GM21360 (cell line): ENCODE measurements at regions not wholly inside any gene's neighbourhood (a gene's known extent, or its start where the extent isn't known, plus 50 kb on each side); places are given as distances from the start of the nearest gene placed in this dataset.

ENCODE experiments used
- ATAC-seq: cut with Tn5 transposase; IDR thresholded peaks from one replicate; pipeline ENCODE4 v1.9.1; 2021; ENCODE audit warnings: mild to moderate bottlenecking, moderate library complexity; ENCODE audit not compliant: unreplicated experiment

DNA sequence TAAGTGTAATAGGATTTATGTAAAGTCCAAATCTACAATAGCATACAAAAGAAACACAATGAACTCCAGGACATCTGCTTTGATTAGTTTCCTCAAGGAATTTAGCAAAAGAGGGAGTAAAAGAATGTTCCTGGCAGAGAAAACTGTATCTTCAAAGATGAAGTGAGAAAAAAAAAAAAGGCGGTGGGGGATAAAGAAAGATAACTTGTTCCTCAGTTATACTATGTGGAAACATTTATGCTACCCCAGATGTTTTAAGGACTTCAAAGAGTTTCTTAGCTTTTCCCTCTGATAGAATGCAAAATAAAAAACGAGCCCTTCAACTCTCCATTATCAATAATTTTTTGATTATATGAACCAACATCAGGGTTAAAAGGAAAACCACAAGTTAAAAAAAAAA, 908.9 kb upstream of the ADGRL2 start:
- no peak for ATAC-seq

DNA sequence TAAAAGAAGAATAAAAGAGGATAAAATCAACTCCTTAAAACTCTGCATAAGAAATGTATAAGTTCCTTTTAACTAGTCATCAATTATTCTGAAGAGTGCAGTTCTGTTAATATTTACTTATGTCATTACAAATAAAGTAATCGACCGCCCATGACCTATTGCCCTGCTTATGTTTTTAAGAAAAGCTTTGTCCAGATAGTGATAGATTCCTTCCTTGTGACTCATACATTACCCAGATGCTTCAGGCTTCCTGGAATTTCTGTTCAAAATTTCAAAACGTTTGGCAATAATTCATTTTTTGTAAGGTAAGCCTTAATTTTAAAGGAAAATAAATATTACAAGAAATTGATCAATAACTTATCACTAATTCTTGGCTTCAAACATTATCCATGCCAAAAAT, 918.2 kb upstream of the ADGRL2 start:
- no peak for ATAC-seq

DNA sequence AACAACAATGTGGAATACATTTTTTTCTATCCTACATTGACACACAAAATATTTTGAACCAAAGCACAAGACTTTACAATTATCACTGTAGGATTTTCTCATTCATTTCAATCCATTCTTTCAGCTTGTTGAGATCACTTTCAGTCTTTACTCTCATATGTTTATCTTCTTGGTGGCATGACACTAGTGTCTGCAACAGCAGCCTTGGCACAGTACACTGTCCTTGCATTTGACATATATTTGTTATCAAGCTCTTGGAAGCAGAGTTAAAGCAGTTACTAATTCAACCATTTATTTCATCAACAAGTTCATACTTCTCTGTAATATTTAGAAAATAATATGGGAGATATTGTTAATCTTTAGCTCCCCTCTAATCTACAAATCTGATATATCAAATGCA, 922.4 kb upstream of the ADGRL2 start:
- ATAC-seq = no peak

DNA sequence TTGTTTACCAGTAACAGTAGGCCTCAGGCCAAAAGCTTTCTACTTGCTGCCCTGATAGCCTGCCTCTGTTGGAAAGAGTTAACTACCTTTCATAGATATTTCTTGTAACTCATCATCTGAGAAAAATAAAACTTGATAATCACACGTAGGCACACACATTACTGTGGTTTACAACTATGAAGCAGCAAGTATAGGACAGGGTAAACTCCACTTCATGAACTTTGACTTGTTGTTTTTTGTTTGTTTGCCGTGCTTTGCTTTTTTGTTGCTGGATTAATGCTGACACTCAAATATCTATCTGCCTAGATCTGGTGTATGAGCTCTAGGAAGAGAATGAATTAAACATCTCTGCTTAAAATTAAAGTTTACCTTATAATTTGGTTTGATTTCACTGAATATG, 924.7 kb upstream of the ADGRL2 start:
- ATAC-seq = no peak

DNA sequence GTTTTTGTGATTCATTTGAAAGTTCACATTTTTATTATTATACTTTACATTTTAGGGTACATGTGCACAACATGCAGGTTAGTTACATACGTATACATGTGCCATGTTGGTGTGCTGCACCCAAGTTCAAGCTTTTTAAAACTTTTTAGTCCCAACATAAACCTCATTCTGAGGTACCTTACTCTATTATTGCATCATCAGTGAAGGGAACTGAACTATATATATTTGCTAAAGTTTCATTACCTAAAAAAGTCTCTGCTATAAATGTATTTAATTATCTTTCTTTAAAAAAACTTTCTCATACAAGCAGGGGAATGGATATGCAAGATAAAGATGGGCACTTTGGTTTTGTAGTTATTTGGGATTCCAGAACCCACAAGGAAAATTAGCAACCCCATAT, 931.4 kb upstream of the ADGRL2 start:
- ATAC-seq = no peak

DNA sequence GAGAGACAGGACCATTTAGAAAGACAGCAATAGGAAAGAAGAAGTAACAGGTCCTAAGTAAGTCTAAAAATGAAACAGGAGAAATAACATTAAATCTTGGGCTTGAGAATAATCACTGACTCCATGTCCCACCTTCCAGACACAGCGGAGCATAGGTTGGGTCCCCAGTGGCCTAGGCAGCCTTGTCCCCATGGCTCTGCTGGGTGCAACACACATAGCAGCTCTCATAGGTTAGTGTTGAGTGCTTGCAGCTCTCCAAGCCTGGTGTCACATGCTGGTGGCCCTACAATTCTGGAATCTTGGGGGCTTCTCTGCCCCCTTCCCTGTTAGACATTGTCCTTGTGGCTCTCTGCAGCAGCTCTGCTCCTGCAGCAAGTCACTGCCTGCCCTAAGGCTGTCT, 952.8 kb upstream of the ADGRL2 start:
- ATAC-seq = no peak

DNA sequence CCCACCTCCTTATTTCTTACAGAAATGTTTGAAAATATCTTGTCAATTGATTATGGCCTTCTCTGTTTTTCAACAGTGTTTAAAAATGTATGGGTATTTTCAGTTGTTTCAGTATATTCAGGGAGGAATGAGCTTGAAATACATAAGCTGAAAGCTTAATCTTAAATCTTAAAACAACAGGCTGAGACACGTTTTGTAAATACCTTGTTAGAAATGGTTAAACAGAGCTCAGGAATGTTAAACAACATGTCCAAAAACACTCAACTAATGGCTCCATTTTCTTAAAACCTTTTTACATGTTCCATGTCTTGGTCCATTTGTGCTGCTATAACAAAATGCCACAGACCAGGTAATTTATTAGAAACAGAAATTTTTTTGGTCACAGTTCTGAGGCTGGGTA, 953.8 kb upstream of the ADGRL2 start:
- no peak for ATAC-seq

DNA sequence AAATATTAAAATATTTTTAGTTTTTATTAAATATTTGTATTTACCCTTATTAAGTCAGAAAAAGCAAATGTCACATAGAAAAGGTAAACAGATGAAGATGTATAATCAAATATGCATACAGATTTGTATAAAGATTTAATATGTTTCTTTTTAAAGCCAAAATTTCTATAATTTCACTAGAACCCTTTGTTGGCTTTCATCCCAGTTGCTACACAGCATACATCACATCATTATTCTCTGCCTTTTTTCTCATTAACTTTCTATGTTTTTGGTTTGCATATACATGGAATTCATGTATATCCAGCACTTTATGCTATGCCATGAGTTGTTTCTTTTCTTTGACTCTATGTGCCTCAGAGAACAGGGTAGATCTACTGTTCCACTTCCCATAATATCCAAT, 957.9 kb upstream of the ADGRL2 start:
- ATAC-seq = no peak

DNA sequence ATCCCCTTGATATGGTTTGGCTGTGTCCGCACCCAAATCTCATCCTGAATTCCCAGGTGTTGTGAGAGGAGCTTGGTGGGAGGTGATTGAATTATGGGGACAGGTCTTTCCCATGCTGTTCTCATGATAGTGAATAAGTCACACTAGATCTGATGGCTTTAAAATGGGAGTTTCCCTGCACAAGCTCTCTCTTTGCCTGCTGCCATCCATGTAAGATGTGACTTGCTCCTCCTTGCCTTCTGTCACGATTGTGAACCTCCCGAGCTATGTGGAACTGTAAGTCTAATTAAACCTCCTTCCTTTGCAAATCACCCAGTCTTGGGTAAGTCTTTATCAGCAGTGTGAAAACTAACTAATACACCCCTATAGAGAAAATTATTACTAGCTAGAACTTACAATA, 959.5 kb upstream of the ADGRL2 start:
- ATAC-seq = no peak

DNA sequence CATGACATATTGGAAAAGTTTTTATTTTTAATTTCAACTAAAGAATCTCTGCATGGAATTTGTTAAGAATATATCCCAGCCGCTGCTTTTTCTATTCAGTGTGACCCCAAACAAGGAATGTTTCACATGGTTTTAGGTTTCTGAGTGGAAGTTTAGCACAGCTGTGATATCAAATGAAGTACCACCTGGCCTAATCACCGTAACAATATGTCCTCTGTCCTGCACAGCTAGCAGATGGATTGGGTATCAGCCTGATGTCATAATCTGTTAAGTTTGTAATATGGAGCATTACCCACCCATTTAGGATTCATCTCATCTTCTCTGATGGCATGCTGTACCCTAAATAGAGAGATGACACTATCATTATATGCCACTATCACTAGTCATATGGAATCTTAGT, 963.7 kb upstream of the ADGRL2 start:
- no peak for ATAC-seq

DNA sequence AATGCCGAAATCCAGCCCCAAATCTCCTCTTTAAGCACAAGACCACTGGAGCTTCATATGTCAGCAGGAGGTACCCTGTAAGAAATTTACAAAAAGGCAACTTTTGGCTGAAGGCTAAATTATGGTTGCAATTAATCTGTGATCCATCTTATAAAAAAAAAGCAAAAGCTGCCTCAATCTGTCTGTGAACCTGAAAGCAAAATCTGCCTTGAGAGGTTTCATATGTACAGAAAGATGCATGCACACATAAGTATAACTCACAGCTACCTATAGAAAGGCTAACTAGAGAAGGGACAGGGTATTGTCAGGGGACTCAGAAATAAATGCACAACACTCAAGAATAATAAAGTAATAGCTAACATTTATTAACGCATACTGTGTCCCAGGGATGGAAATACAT, 964.2 kb upstream of the ADGRL2 start:
- no peak for ATAC-seq

DNA sequence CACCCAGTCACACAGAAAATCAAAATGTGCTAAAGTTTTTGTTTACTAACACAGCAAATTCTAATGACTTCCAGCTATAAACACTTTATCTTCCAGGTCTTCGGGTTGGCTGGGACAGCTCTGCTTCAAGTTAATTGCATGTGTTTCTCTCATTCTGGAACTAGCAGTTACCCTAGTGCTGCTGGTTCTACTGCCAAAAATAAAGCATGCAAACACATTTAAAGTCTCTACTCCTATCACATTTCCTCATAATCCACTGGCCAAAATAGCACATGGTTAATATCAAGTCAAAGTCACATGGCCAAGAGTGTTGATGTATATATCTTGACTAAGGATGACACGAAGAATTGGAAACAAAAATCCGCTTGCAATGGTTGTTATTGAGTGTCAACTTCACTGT, 973.1 kb upstream of the ADGRL2 start:
- ATAC-seq = no peak

DNA sequence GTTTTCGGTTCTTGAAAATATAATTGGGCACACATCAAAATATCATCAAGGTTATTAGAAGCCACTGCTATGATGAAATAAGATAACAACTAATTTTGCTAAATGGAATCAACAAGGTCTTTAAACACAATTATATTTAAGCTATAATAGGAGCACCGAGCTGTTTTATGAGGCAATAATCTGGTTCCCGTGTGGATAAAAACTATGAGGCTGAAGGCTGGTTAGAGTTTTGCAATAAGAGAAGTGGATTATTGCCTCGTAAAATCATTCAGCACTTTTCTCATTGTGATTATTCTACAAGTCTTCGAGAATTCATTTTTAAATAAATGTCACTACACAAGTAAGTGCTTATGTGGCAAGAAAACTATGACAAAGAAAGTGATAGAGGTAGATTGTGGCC, 975.7 kb upstream of the ADGRL2 start:
- no peak for ATAC-seq

DNA sequence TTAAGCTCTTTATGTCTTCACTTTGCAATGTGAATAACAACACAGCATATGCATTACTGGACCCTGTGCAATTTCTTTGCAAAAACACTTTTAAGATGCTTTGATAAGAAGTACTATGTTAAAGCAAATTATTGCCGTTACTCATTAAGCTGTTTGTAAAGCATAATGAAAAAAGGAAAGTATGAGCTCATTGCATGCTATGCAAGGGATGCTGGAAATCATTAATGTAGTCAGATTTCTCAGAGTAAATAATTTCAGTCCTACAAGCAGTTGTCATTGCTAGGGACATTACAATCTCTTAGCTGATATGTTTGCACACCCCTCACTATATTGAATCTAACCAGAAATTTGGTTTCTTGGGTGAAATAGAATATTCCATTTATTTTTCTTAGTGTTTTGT, 982.5 kb upstream of the ADGRL2 start:
- no peak for ATAC-seq

DNA sequence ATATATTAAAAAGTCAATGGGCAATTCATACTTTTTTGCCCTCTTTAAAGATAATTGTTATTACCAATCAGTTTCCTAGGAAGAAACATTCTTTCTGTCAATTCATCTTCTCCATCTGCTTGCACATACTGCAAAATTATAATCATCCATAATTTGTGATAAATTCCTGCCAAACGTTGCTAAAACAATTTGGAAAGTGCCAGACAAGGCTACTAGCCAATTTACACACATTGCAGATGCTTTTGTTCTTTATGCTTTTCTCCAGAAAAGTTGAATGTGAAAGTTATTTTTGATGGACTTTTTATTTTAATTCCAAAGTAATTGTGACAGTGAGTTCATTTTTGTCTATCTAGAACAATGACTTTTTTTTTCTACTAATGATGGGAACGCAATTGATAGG, 992.8 kb upstream of the ADGRL2 start:
- no peak for ATAC-seq

DNA sequence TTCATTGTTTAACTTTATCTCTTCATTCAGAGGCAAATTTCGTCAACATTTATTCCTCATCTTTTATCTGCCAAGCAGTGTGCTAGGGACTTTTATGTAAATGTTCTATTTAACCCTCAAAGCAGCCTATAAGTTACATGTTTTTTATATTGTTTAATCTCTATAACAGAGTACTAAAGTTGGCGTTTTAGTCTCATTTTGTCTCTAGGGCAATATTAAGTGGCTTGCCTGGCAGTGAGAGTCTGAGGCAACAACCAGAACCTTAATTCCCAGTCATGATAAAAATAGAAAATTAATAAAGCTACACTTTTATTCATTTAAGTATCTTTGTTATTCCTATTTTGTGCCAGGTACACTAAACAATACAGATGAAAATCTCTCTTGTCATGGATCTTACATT, 994.3 kb upstream of the ADGRL2 start:
- ATAC-seq = no peak

DNA sequence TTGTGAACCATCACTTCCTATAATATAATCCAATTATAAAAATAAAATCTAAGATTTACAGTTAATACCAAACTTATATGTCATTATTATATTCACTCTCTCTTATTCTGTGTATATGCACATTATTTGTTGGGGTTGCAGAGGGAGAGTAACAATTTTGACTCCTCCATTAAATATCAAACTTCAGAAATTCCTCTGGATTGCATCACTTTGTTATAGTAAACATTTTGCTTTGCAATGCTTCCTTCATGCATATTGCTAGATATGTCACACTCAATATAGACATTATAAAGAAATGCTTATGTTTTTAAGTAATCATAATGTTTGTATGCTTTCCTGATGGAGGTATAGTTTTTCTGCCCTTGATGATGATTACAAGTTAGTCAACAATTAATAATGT, 999.0 kb upstream of the ADGRL2 start:
- no peak for ATAC-seq

DNA sequence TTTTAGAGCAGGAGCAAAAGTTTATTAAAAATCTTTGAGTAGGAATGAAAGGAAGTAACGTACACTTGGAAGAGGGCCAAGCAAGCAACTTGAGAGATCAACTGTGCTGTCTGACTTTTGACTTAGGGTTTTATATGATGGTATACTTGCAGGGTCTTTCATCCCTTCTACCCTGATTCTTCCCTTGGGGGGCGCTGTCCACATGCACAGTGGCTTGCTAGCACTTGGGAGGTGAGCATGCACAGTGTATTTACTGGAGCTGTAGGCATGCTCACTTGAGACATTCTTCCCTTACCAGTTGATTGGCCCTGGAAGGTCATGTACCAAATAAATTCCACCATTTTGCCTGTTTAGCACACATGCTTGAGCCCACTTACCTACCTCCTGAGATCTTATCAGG, 1001.3 kb upstream of the ADGRL2 start:
- ATAC-seq = no peak

DNA sequence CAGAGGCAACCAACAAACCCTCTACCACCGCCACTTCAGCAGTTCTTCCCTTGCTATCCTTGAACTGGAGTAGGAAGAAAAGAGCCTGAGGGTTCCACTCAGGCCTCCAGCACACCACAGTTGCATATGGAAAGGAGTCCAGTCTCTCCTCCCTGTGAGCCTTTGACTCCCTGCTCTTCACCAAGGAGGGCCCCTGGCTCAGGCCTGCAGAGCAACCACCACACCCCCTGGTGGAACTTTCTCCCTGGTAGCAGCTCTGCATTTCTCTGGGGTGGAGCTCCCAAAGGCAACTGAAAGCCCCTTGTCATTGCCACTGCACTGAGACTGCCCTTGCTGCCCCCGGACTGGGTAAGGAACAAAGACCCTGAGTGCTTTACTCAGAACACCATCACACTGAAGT, 1021.5 kb upstream of the ADGRL2 start:
- no peak for ATAC-seq

DNA sequence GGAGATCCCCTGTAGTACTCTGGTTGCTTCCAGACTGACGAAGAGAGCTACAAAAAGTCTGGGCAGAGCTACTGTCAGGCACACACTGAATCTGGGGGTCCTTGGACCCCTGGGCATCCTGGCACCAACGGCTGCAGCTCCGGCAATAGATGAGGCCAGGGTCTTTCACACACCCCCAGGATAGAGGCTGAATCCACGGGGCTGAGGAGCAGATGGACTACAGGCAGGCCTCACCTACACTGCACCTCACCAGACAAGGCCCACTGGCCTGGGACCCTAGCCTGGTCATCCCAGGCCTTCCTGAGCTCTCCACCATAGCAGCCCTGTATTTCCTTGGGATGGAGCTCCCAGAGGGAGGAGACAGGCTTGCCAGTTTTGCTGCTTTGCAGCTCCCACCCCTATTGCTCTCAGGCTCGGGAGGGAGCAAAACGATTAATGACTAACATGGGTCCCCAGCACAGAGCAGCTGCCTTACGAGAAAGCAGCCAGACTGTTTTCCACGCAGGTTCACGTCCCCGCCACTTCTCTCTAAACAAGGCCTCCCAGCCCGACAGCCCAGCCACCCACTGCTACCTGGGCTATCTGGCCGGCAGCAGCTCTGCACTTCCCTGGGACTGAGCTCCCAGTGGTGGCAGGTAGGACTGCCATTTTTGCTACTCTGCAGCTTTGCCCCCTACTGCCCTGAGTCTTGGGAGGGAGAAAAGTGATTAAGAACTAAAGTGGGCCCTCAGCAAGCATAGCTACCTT, 1022.5 kb upstream of the ADGRL2 start:
- ATAC-seq = no peak

DNA sequence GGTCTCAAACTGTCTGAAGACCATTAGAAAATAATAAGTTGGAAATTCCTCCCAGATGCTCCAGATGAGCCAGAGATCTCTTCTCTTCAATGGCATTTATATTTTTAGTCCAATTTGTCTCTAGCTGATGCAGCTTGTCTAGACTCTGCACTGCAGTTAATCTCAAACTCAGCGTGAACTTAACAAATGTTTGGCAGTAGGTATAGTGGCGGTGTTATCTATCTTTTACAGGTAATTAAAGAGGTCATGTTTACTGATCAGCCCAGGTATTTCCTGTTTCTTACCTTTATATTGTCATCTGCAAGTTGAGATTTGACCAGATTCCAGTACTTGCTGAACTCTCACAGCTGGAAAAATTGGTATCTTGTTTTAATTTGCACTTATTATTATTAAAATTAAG, 1024.5 kb upstream of the ADGRL2 start:
- ATAC-seq = no peak

DNA sequence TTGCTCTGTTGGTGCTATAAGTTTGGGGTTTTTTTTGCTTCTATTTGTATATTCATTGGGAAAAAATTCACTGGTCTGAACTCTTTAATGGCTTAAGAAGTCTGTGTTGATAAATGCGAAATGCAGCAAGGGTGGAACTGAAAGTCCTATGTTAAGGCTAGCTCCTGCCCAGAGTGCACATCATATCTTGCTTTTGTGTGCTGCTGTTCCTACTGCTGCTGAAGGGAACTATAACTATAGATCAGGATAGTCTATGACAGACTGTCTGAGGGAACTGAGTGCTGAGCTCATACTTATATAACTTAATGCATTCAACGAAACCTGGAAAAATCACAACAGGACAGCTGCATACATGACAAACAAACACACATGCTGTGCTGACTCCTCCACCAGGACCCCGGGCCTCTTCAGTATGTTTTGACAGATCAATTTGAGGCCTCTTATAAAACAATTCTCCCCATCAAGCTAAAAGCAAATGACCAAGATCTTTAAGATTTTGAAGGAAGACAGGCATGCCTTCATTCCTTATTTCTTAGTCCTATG, 1031.5 kb upstream of the ADGRL2 start:
- ATAC-seq = no peak

DNA sequence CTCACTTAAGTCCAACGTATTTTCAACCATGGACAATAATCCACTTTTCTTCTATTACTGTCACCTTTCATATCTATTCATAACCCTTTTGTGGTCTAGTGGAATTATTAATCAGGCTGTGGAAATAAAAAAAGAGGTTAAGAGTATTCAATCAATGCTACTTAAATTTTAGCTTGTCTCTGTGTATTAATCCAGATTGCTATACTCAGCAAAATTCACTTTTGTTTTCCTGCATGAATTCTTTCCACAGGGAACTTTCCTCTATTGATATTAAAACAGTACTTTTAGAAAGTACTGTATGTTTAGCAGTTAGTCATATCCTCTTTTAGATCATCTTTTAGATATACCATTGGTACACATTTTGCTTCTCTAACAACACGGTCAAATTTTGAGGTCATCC, 1033.0 kb upstream of the ADGRL2 start:
- no peak for ATAC-seq
